GM13977 (cell line): ENCODE measurements at regions not wholly inside any gene's neighbourhood (a gene's known extent, or its start where the extent isn't known, plus 50 kb on each side); places are given as distances from the start of the nearest gene placed in this dataset.

Experiments used
- DNase-seq: peaks from one replicate; pipeline ENCODE4 v3.0.0; 2012; ENCODE audit warnings: low spot score
- CTCF ChIP-seq: IDR thresholded peaks from 2 replicates; pipeline ENCODE4 v1.5.1; 2012; ENCODE audit warnings: mild to moderate bottlenecking, control low read depth; ENCODE audit not compliant: insufficient read depth; ENCODE audit errors: extremely low read depth, missing control alignments
- in situ Hi-C: fragments of 300-500 bp; cut with MboI; formaldehyde crosslinking; loops from one replicate; pipeline ENCODE4 v1.12.0; 2022; ENCODE audit warnings: low sequenced_read_pairs, low pct_unique_long_range_greater_than_20kb, mixed read lengths, inconsistent platforms; ENCODE audit not compliant: unreplicated experiment

GRCh38 chr13:76552807-76553206, 333.4 kb downstream of the KCTD12 start:
- in situ Hi-C loops, result no loop called here

GRCh38 chr13:76552041-76552772, 334.0 kb downstream of the KCTD12 start:
- no peak for DNase-seq
- in situ Hi-C loops, result no loop called here
- no peak for TF ChIP-seq CTCF

More at GRCh38 chr13:76552807-76553206, 333.4 kb downstream of the KCTD12 start:
- TF ChIP-seq CTCF, result no peak
- DNase-seq, result no peak

GRCh38 chr13:76542176-76542575, 344.0 kb downstream of the KCTD12 start:
- in situ Hi-C loops, result no loop called here
- DNase-seq, result no peak
- TF ChIP-seq CTCF, result no peak

- no peak for TF ChIP-seq CTCF
- in situ Hi-C loops, result no loop called here
Measured at GRCh38 chr13:76538004-76538403, 348.2 kb downstream of the KCTD12 start.

DNA sequence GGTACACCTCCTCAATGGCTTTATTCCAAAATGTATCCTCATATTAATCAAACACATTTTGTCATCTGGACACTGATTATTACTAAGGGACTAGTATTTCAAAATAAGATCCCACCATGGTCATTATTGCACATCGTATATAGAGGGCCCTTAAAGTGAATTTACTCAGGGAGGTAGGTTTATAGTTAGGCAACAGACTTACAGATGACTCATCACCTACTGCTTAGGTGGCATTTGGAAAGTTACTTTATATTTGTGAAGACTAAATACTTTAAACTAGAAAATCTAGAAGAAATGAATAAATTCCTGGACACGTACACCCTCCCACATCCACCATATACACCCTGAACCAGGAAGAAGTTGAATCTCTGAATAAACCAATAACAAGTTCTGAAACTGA, 353.0 kb downstream of the KCTD12 start:
- no peak for TF ChIP-seq CTCF
- DNase-seq, result no peak
- in situ Hi-C loops, result no loop called here

More at GRCh38 chr13:76538004-76538403, 348.2 kb downstream of the KCTD12 start:
- DNase-seq, result no peak

GRCh38 chr13:76527041-76527440, 359.2 kb downstream of the KCTD12 start:
- no peak for TF ChIP-seq CTCF
- in situ Hi-C loops, result no loop called here
- no peak for DNase-seq

DNA sequence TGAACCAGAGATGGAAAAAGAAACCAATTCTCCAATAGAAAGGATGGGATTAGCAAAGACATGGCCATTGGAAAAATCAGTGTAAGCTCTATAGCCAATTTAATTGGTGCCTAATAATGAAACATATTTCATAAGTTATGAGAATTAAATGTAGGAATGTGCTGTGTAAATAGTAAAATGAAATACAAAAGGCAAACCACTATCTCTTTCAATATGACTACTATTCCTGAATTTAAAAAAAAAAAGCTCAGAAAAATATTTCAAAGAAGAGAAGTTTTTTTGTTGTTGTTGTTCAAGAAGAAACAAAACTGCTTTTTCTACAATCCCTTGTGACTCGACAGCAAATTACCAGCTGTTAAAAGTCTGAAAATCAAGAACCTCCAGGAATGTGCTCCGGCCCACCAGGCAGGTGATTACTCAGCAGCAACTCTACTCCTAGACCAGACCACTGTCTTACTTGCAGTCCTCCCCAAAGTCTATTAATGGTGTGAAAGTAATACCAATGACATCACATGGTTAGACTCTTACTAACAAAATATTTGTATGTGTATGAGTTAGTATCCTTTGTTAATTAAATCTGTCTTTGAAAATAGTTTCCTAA, 362.4 kb downstream of the KCTD12 start:
- DNase-seq, result peak; percentile 48
- in situ Hi-C loops, result no loop called here
- no peak for TF ChIP-seq CTCF
